Activated T-helper 17 cell treated with anti-CD3 and anti-CD28 coated beads, Interleukin-2, amount 50 U/mL, for 72 hours (primary cell): ENCODE measurements at regions not wholly inside any gene's neighbourhood (a gene's known extent, or its start where the extent isn't known, plus 50 kb on each side); places are given as distances from the start of the nearest gene placed in this dataset.

Experiments used
- ATAC-seq: fragments of 150-1000 bp; cut with Tn5 transposase; replicated peaks from 2 replicates; pipeline ENCODE4 v1.10.0; 2021; ENCODE audit warnings: mild to moderate bottlenecking, moderate library complexity
- H3K27ac Mint-ChIP-seq: one replicate; pipeline ENCODE4 v1.8.0; 2022; ENCODE audit warnings: mixed read lengths
- H3K27me3 Mint-ChIP-seq: one replicate; pipeline ENCODE4 v1.8.0; 2022; ENCODE audit warnings: mixed read lengths
- H3K36me3 Mint-ChIP-seq: one replicate; pipeline ENCODE4 v1.8.0; 2022; ENCODE audit warnings: low read depth, mild to moderate bottlenecking, mixed read lengths
- H3K4me1 Mint-ChIP-seq: one replicate; pipeline ENCODE4 v1.8.0; 2022; ENCODE audit warnings: mixed read lengths
- H3K4me3 Mint-ChIP-seq: one replicate; pipeline ENCODE4 v1.8.0; 2022; ENCODE audit warnings: mild to moderate bottlenecking, mixed read lengths
- H3K9me3 Mint-ChIP-seq: one replicate; pipeline ENCODE4 v1.8.0; 2022; ENCODE audit warnings: mixed read lengths

- Mint-ChIP-seq H3K27ac (no peak overlapping the region), H3K27me3 (peaks cover 45% of the 10 kb centered on the region), H3K9me3 (no peaks in the 10 kb centered on the region), H3K4me1 (peaks cover 19% of the 10 kb centered on the region), H3K4me3 (no peak overlapping the region), H3K36me3 (no peaks in the 10 kb centered on the region)
- no peak for ATAC-seq
Measured at GRCh38 chr15:38074029-38074428, 139.6 kb downstream of the TMCO5A start.

- Mint-ChIP-seq H3K4me3 (no peak overlapping the region), H3K36me3 (no peaks in the 10 kb centered on the region), H3K4me1 (peaks cover 11% of the 10 kb centered on the region), H3K27ac (no peak overlapping the region), H3K27me3 (peaks cover 33% of the 10 kb centered on the region), H3K9me3 (no peaks in the 10 kb centered on the region)
- no peak for ATAC-seq
Measured at GRCh38 chr15:38075466-38075865, 141.0 kb downstream of the TMCO5A start.

GRCh38 chr15:38076786-38077185 lies 142.3 kb downstream of the TMCO5A start:
- Mint-ChIP-seq H3K27ac (no peak overlapping the region), H3K4me3 (no peak overlapping the region), H3K9me3 (no peaks in the 10 kb centered on the region), H3K4me1 (peaks cover 8% of the 10 kb centered on the region), H3K36me3 (no peaks in the 10 kb centered on the region), H3K27me3 (peaks cover 26% of the 10 kb centered on the region)
- no peak for ATAC-seq

- H3K36me3 Mint-ChIP-seq = no peaks in the 10 kb centered on the region
- H3K4me3 Mint-ChIP-seq = no peak overlapping the region
- no peaks in the 10 kb centered on the region for H3K4me1 Mint-ChIP-seq
- no peaks in the 10 kb centered on the region for H3K9me3 Mint-ChIP-seq
- peaks cover 16% of the 10 kb centered on the region for H3K27me3 Mint-ChIP-seq
- no peak for ATAC-seq
- no peak overlapping the region for H3K27ac Mint-ChIP-seq
Measured at GRCh38 chr15:38079236-38079635, 144.8 kb downstream of the TMCO5A start.

DNA sequence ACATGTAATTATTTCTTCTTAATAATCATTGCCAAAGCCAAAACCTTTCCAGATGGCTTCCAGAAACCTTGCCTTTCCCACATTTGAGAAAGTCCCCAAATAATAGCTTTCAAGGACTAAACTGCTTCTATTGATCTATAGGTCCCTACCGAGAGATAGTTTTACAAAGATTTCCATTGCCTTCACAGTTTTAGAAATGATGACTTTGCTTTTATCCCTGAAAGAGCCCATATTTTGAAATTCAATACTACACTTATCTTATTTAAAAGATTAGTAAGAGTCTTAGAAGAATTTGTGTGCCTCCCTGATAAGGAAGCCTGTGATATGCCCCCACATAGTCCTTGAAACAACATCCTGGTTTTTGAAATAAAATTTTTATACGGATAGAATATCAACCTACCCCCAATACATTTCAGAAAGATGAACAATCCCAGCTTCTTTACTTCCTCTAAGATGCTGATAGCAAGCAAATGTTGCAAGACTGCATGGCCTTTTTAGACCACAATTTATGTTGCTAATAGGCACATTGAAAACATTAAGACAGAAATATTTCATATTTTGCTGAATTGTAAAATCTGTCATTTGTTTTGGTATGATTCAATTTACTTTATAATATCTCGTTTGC lies 146.3 kb downstream of the TMCO5A start:
- H3K27me3 Mint-ChIP-seq = peaks cover 4% of the 10 kb centered on the region
- H3K27ac Mint-ChIP-seq = no peak overlapping the region
- no peaks in the 10 kb centered on the region for H3K36me3 Mint-ChIP-seq
- H3K4me1 Mint-ChIP-seq = peaks cover 5% of the 10 kb centered on the region
- H3K9me3 Mint-ChIP-seq = no peaks in the 10 kb centered on the region
- no peak overlapping the region for H3K4me3 Mint-ChIP-seq
- ATAC-seq = no peak

GRCh38 chr15:38084289-38084688 lies 149.8 kb downstream of the TMCO5A start:
- peaks cover 5% of the 10 kb centered on the region for H3K4me1 Mint-ChIP-seq
- H3K27ac Mint-ChIP-seq = no peak overlapping the region
- H3K27me3 Mint-ChIP-seq = peaks cover 9% of the 10 kb centered on the region
- no peak overlapping the region for H3K4me3 Mint-ChIP-seq
- H3K9me3 Mint-ChIP-seq = no peaks in the 10 kb centered on the region
- peak; percentile 97 for ATAC-seq
- H3K36me3 Mint-ChIP-seq = no peaks in the 10 kb centered on the region

GRCh38 chr15:38085114-38085513 lies 150.7 kb downstream of the TMCO5A start:
- H3K9me3 Mint-ChIP-seq = no peaks in the 10 kb centered on the region
- ATAC-seq = peak; percentile 19
- no peaks in the 10 kb centered on the region for H3K36me3 Mint-ChIP-seq
- peaks cover 5% of the 10 kb centered on the region for H3K4me1 Mint-ChIP-seq
- H3K27ac Mint-ChIP-seq = no peak overlapping the region
- H3K27me3 Mint-ChIP-seq = peaks cover 9% of the 10 kb centered on the region
- H3K4me3 Mint-ChIP-seq = peak overlapping the region; percentile 4

GRCh38 chr15:38085931-38086568 lies 151.6 kb downstream of the TMCO5A start:
- Mint-ChIP-seq H3K27ac (no peak overlapping the region), H3K4me3 (no peak overlapping the region), H3K27me3 (peaks cover 9% of the 10 kb centered on the region)

GRCh38 chr15:38086611-38087010 lies 152.2 kb downstream of the TMCO5A start:
- no peak overlapping the region for H3K27ac Mint-ChIP-seq
- H3K9me3 Mint-ChIP-seq = no peaks in the 10 kb centered on the region
- no peak for ATAC-seq
- no peaks in the 10 kb centered on the region for H3K36me3 Mint-ChIP-seq
- peaks cover 5% of the 10 kb centered on the region for H3K4me1 Mint-ChIP-seq
- no peak overlapping the region for H3K4me3 Mint-ChIP-seq
- peaks cover 9% of the 10 kb centered on the region for H3K27me3 Mint-ChIP-seq

More at GRCh38 chr15:38085931-38086568, 151.6 kb downstream of the TMCO5A start:
- ATAC-seq = no peak
- no peaks in the 10 kb centered on the region for H3K9me3 Mint-ChIP-seq
- no peaks in the 10 kb centered on the region for H3K36me3 Mint-ChIP-seq
- H3K4me1 Mint-ChIP-seq = peaks cover 5% of the 10 kb centered on the region

DNA sequence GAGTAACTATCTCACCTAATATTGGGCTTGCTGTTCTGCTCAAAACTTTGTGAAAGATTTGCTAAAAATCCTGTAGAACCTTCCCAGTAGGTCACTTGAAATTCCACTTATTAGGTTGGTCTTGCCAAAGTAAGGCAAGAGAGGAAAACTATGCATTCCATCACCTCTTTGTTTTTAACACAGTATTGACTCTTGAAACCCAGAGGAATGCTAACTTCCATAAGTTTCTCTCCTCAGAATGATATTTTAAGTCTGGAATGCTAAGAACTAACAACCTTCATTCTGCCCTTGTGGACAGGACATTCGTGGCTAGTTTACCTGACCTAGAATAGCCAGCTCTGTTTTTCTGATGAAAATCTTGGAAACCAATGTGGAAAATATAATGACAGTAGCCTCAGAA lies 154.5 kb downstream of the TMCO5A start:
- Mint-ChIP-seq H3K27ac (no peak overlapping the region), H3K9me3 (no peaks in the 10 kb centered on the region), H3K4me1 (peaks cover 5% of the 10 kb centered on the region), H3K36me3 (no peaks in the 10 kb centered on the region), H3K4me3 (no peak overlapping the region), H3K27me3 (peaks cover 4% of the 10 kb centered on the region)
- ATAC-seq = no peak

DNA sequence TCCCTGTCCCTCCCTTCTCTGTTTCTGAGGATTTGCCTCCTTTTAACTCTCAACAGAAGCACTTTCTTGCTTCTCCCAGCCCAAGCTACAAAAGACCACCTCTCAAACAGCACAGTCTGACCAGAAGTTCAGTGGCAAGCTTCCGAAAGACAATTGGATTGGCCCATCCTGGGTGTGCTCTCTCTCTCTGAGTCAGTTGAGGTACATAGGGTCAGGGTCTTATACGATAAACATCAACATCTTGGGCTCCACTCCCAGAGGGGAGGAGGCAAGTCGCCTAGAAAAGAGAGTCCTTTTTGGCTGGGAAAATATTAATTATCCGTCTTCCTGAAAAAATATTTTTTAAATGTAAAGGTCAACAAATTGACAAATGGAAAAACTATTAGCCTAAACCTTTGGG lies 155.8 kb downstream of the TMCO5A start:
- no peak overlapping the region for H3K4me3 Mint-ChIP-seq
- H3K27ac Mint-ChIP-seq = no peak overlapping the region
- no peaks in the 10 kb centered on the region for H3K36me3 Mint-ChIP-seq
- H3K4me1 Mint-ChIP-seq = peaks cover 1% of the 10 kb centered on the region
- peaks cover 4% of the 10 kb centered on the region for H3K27me3 Mint-ChIP-seq
- no peak for ATAC-seq
- H3K9me3 Mint-ChIP-seq = no peaks in the 10 kb centered on the region

DNA sequence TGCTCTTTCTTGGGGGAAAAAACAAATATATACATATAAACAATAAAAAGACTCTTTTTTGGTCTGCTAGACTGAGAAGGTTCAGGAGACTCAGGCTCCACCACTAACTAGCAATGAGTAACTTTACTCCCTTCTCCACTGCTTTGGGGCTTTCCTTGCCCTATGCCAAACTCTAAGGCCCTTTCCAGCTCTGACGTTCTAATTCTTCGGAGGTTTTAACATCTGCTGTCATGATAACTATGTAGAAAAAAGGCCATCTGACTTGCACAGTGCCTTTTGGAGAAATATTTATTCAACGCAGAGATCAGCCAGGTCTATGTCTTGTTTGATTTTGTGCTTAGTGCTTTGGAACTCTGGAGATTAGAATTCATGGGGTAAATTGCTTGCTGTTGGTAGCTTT lies 156.2 kb downstream of the TMCO5A start:
- Mint-ChIP-seq H3K27me3 (peaks cover 6% of the 10 kb centered on the region), H3K9me3 (no peaks in the 10 kb centered on the region), H3K27ac (no peak overlapping the region), H3K36me3 (no peaks in the 10 kb centered on the region), H3K4me3 (no peak overlapping the region), H3K4me1 (no peaks in the 10 kb centered on the region)
- no peak for ATAC-seq

GRCh38 chr15:38091078-38091645 lies 156.7 kb downstream of the TMCO5A start:
- Mint-ChIP-seq H3K4me1 (no peaks in the 10 kb centered on the region), H3K9me3 (no peaks in the 10 kb centered on the region), H3K27ac (no peak overlapping the region), H3K4me3 (no peak overlapping the region), H3K36me3 (no peaks in the 10 kb centered on the region), H3K27me3 (peaks cover 6% of the 10 kb centered on the region)
- ATAC-seq = no peak

DNA sequence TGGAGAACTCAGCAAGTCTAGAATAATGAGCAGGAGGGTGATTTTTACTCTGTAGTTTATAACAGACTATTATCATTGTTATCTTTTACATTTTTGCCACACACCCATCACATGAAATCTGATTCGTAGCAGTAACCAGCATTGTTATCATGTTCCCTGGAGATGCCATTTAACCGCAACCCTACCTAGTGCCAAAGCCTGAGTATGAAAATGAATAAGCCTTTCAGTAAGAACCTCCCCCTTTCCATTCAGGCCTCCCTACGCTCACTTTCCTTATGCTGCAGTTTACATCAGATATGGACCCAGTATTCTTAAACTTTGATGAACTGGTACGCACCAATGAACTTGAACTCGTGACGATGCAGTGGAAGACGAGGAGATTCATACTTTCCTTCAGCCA lies 158.7 kb upstream of the SPRED1 start:
- Mint-ChIP-seq H3K27ac (no peak overlapping the region), H3K9me3 (peaks cover 4% of the 10 kb centered on the region), H3K36me3 (no peaks in the 10 kb centered on the region), H3K4me3 (no peak overlapping the region), H3K4me1 (no peaks in the 10 kb centered on the region), H3K27me3 (peaks cover 11% of the 10 kb centered on the region)
- ATAC-seq = no peak

DNA sequence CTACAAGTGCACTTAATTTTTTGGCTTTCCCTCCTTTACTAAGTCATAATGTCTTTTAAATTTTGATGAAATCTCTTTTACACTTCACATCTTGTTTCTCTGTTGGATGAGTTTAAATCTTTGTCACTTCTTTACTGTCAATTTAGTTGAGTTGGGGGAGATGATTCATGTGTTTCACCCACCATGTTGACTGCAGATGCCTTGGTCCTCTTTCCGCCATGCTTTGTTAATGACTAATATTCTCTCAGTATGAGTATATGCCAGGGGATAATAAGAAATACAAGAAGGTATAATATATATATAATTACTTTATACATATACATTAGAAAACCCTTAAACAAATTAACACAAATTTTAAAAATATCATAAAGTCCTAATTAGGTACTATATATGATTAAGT lies 149.7 kb upstream of the SPRED1 start:
- no peak overlapping the region for H3K27ac Mint-ChIP-seq
- peak; percentile 70 for ATAC-seq

More for the DNA sequence above, 149.7 kb upstream of the SPRED1 start:
- Mint-ChIP-seq H3K27me3 (peaks cover 8% of the 10 kb centered on the region), H3K36me3 (no peaks in the 10 kb centered on the region), H3K9me3 (peaks cover 1% of the 10 kb centered on the region), H3K4me3 (no peak overlapping the region), H3K4me1 (no peaks in the 10 kb centered on the region)
